ENCODE measurements at regions not wholly inside any gene's neighbourhood (a gene's known extent, or its start where the extent isn't known, plus 50 kb on each side); places are given as distances from the start of the nearest gene placed in this dataset.

DNA sequence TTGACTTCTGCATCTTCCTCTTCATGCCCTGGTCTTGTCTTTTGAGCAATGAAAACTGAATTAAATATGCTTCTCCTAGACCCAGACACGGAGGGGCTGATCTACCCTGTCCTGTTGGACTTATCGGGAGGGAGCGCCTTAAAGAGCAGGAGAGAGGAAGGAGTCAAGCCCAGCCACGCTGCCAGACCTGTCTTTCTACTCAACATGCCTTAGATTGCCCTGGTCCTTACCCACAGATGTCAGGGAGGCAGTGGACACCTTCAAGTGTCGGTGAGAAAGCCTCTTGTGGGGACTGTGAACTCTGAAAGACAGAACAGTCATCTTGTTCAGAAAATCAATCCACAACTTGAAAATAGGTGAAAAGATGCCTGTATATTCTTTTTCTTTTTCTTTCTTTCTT is 61.8 kb downstream of the IRAG1 start:
- no peak overlapping the region for H3K4me3 ChIP-seq (ENCODE audit: low read depth in 2 of 2, low read length in 2 of 2)
- no peak overlapping the region for H3K27ac ChIP-seq (ENCODE audit: low read length)
- CTCF ChIA-PET: interaction anchor here (0.6 kb wide), 1 partner anchor 408 kb away, joined by 3 read pairs; no protein-coding TSS in a partner anchor
- H3K36me3 ChIP-seq (ENCODE audit: control insufficient read depth, insufficient read depth, low read length): no peaks in the 10 kb centered on the region
- ATAC-seq: no peak
- TF ChIP-seq, protein P1, sequence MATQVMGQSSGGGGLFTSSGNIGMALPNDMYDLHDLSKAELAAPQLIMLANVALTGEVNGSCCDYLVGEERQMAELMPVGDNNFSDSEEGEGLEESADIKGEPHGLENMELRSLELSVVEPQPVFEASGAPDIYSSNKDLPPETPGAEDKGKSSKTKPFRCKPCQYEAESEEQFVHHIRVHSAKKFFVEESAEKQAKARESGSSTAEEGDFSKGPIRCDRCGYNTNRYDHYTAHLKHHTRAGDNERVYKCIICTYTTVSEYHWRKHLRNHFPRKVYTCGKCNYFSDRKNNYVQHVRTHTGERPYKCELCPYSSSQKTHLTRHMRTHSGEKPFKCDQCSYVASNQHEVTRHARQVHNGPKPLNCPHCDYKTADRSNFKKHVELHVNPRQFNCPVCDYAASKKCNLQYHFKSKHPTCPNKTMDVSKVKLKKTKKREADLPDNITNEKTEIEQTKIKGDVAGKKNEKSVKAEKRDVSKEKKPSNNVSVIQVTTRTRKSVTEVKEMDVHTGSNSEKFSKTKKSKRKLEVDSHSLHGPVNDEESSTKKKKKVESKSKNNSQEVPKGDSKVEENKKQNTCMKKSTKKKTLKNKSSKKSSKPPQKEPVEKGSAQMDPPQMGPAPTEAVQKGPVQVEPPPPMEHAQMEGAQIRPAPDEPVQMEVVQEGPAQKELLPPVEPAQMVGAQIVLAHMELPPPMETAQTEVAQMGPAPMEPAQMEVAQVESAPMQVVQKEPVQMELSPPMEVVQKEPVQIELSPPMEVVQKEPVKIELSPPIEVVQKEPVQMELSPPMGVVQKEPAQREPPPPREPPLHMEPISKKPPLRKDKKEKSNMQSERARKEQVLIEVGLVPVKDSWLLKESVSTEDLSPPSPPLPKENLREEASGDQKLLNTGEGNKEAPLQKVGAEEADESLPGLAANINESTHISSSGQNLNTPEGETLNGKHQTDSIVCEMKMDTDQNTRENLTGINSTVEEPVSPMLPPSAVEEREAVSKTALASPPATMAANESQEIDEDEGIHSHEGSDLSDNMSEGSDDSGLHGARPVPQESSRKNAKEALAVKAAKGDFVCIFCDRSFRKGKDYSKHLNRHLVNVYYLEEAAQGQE (IDR thresholded peaks at IDR 0.05; ENCODE audit: insufficient read depth in 1 of 2, low read depth in 2 of 2, low read length in 1 of 2): no peak
- no peak for TF ChIP-seq SIN3A (IDR thresholded peaks at IDR 0.05; ENCODE audit: borderline replicate concordance, insufficient read depth, low read depth, low read length)
- TF ChIP-seq POLR2AphosphoS5 (IDR thresholded peaks at IDR 0.05; ENCODE audit: low read depth, low read length): no peak
- TF ChIP-seq TCF7L2 (IDR thresholded peaks at IDR 0.05; ENCODE audit: low read depth, low read length): no peak
- TF ChIP-seq, protein P2, sequence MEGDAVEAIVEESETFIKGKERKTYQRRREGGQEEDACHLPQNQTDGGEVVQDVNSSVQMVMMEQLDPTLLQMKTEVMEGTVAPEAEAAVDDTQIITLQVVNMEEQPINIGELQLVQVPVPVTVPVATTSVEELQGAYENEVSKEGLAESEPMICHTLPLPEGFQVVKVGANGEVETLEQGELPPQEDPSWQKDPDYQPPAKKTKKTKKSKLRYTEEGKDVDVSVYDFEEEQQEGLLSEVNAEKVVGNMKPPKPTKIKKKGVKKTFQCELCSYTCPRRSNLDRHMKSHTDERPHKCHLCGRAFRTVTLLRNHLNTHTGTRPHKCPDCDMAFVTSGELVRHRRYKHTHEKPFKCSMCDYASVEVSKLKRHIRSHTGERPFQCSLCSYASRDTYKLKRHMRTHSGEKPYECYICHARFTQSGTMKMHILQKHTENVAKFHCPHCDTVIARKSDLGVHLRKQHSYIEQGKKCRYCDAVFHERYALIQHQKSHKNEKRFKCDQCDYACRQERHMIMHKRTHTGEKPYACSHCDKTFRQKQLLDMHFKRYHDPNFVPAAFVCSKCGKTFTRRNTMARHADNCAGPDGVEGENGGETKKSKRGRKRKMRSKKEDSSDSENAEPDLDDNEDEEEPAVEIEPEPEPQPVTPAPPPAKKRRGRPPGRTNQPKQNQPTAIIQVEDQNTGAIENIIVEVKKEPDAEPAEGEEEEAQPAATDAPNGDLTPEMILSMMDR (IDR thresholded peaks at IDR 0.05): no peak
- POLR2A ChIA-PET: no interaction called here
- H3K27me3 ChIP-seq (ENCODE audit: control insufficient read depth, insufficient read depth, low read length): no peaks in the 10 kb centered on the region
- no peaks in the 10 kb centered on the region for H3K4me1 ChIP-seq (ENCODE audit: control insufficient read depth, insufficient read depth, low read length)
- no peaks in the 10 kb centered on the region for H3K9me3 ChIP-seq (ENCODE audit: control insufficient read depth, insufficient read depth, low read depth, low read length)
- BruUV-seq (replicated peaks): no TSS peak
- intact Hi-C loops (cut with micrococcal nuclease; ENCODE audit: unreplicated experiment): no loop called here
- in situ Hi-C loops (cut with HindIII; ENCODE audit: low pct_unique_long_range_greater_than_20kb, low sequenced_read_pairs): no loop called here
- no peak for DNase-seq (ENCODE audit: low read depth, low spot score)

DNA sequence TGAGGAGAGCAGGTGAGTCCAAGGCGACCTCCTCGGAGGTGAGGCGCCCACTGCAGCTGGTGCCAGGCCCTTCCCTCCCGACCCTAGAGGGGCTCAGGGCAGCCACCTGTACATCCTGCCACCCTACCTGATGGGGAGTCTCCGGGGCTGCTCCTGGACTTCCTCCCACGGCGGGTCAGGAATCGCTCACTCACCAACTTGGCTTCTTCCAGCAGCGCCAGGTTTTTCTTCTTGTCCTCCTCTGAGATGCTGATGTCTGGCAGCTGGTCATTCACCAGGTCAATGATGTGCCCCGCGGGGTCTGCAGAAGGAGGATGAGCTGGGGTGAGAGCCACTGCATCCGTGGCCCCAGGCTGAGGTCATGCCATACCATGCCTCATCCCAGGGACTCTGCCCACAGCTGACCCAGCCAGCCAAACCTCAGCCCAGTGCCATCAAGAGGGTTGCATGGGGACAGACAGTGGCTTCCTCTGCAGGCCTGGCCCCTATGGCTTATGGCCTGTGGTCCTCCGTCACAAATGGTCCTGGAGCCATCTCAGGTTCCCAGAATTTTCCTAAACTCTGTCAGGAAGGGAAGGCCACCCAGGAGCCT is 61.0 kb upstream of the LYVE1 start:
- no TSS peak for BruUV-seq (replicated peaks)
- TF ChIP-seq POLR2AphosphoS5 (IDR thresholded peaks at IDR 0.05; ENCODE audit: low read depth, low read length) (no peak), SIN3A (IDR thresholded peaks at IDR 0.05; ENCODE audit: borderline replicate concordance, insufficient read depth, low read depth, low read length) (no peak), TCF7L2 (IDR thresholded peaks at IDR 0.05; ENCODE audit: low read depth, low read length) (no peak)
- TF ChIP-seq, protein P1 (IDR thresholded peaks at IDR 0.05; ENCODE audit: insufficient read depth in 1 of 2, low read depth in 2 of 2, low read length in 1 of 2): no peak
- TF ChIP-seq, protein P2 (IDR thresholded peaks at IDR 0.05): no peak
- no peak for ATAC-seq
- Histone ChIP-seq H3K9me3 (ENCODE audit: control insufficient read depth, insufficient read depth, low read depth, low read length) (no peaks in the 10 kb centered on the region), H3K4me3 (ENCODE audit: low read depth in 2 of 2, low read length in 2 of 2) (no peak overlapping the region), H3K27ac (ENCODE audit: low read length) (no peak overlapping the region), H3K4me1 (ENCODE audit: control insufficient read depth, insufficient read depth, low read length) (no peaks in the 10 kb centered on the region), H3K27me3 (ENCODE audit: control insufficient read depth, insufficient read depth, low read length) (no peaks in the 10 kb centered on the region), H3K36me3 (ENCODE audit: control insufficient read depth, insufficient read depth, low read length) (no peaks in the 10 kb centered on the region)
- POLR2A ChIA-PET: no interaction called here
- intact Hi-C loops (cut with micrococcal nuclease; ENCODE audit: unreplicated experiment): no loop called here
- no peak for DNase-seq (ENCODE audit: low read depth, low spot score)
- in situ Hi-C loops (cut with HindIII; ENCODE audit: low pct_unique_long_range_greater_than_20kb, low sequenced_read_pairs): no loop called here
- CTCF ChIA-PET: no interaction called here

Data from Panc1 (cell line).